IPS-18a (cell line): ENCODE measurements at regions not wholly inside any gene's neighbourhood (a gene's known extent, or its start where the extent isn't known, plus 50 kb on each side); places are given as distances from the start of the nearest gene placed in this dataset.
"Not testable (repeated sequence)": the region's sequence is repeated elsewhere in the genome, so short reads cannot be mapped to it uniquely, and the experiment has no call there.

ENCODE experiments used
- H3K27ac ChIP-seq: one replicate; pipeline ENCODE4 v1.5.1; 2013; ENCODE audit warnings: low read length
- H3K27me3 ChIP-seq: one replicate; pipeline ENCODE4 v1.6.1; 2013; ENCODE audit warnings: mild to moderate bottlenecking, low read length; ENCODE audit not compliant: control insufficient read depth, insufficient read depth
- H3K36me3 ChIP-seq: one replicate; pipeline ENCODE4 v1.6.1; 2013; ENCODE audit warnings: low read depth, low read length; ENCODE audit not compliant: control insufficient read depth
- H3K4me1 ChIP-seq: one replicate; pipeline ENCODE4 v1.6.1; 2013; ENCODE audit warnings: low read depth, low read length; ENCODE audit not compliant: control insufficient read depth
- H3K4me3 ChIP-seq: one replicate; pipeline ENCODE4 v1.5.1; 2013; ENCODE audit warnings: low read length
- H3K9ac ChIP-seq: one replicate; pipeline ENCODE4 v1.6.1; 2013; ENCODE audit warnings: mild to moderate bottlenecking, low read length, moderate library complexity
- H3K9me3 ChIP-seq: one replicate; pipeline ENCODE4 v1.6.1; 2013; ENCODE audit warnings: low read depth, low read length; ENCODE audit not compliant: control insufficient read depth

DNA sequence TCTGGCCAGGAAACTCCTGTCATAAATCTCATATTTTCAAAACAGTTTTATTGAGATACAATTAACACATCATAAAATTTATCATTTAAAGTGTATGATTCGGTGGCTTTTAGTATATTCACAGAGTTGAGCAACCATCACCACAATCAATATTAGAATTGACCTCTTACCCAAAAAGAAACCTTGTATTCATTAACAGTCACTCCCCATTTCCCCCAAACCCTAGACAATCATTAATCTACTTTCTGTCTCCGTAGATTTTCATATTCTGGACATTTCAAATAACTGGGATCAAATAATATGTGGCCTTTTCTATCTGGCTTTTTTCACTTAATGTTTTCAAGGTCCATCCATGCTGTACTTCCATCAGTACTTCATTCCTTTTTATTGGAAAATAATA, 145.7 kb upstream of the RORA start:
- Histone ChIP-seq H3K9ac (no peak overlapping the region), H3K9me3 (no peaks in the 10 kb centered on the region), H3K4me3 (no peak overlapping the region), H3K27me3 (no peaks in the 10 kb centered on the region), H3K36me3 (no peaks in the 10 kb centered on the region), H3K4me1 (peaks cover 7% of the 10 kb centered on the region), H3K27ac (no peak overlapping the region)

GRCh38 chr15:61367953-61368352, 138.9 kb upstream of the RORA start:
- Histone ChIP-seq H3K36me3 (no peaks in the 10 kb centered on the region), H3K27ac (no peak overlapping the region), H3K4me1 (peaks cover 7% of the 10 kb centered on the region), H3K9me3 (no peaks in the 10 kb centered on the region), H3K4me3 (no peak overlapping the region), H3K9ac (no peak overlapping the region), H3K27me3 (no peaks in the 10 kb centered on the region)

GRCh38 chr15:61364871-61365270, 135.8 kb upstream of the RORA start:
- Histone ChIP-seq H3K9me3 (no peaks in the 10 kb centered on the region), H3K4me3 (peak overlapping the region; percentile 37), H3K9ac (no peak overlapping the region), H3K36me3 (no peaks in the 10 kb centered on the region), H3K4me1 (peaks cover 7% of the 10 kb centered on the region), H3K27me3 (no peaks in the 10 kb centered on the region), H3K27ac (no peak overlapping the region)

- H3K27me3 ChIP-seq, H3K9me3 ChIP-seq, H3K4me3 ChIP-seq, H3K27ac ChIP-seq, H3K4me1 ChIP-seq, H3K9ac ChIP-seq, H3K36me3 ChIP-seq: not testable (repeated sequence)
These were observed 133.8 kb upstream of the RORA start for GRCh38 chr15:61362912-61363311.

DNA sequence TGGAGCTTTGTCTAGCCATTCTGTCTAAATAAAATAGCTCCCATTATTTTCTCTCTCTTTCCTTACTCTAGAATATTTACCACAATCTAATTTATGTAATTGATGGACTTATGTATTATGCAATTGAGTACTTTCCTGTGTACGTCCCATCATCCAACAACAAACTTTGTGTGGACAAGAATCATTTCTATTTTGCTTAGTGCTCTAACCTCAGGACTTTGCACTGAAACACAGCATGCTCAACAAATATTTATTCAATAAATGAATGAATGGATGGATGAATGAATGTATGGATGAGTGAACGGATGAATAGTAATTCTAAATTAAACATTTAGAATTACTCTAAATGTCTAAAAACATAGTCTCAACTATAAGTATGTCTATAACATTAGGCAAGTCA, 115.2 kb upstream of the RORA start:
- Histone ChIP-seq H3K9me3 (no peaks in the 10 kb centered on the region), H3K27ac (no peak overlapping the region), H3K36me3 (no peaks in the 10 kb centered on the region), H3K9ac (no peak overlapping the region), H3K4me1 (no peaks in the 10 kb centered on the region), H3K4me3 (no peak overlapping the region), H3K27me3 (no peaks in the 10 kb centered on the region)

DNA sequence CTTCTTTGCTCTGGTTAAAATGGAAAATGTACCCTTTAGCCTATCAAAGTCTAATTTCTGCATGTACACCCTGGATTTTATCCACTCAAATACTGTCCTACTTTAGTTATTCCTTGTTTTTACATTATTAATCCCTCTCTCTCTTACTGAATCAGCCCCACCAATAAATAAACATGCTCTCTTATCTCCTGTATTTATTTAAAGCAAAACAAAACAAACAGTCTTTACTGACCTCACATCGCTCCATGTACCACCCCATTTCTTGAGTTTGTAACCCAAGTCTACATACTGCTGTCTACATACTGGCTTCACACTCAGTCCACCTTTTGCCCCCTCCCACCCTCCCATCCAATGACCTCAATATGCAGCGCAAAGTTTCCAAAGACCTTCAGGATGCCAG, 113.3 kb upstream of the RORA start:
- no peaks in the 10 kb centered on the region for H3K9me3 ChIP-seq

GRCh38 chr15:61339516-61339915, 110.4 kb upstream of the RORA start:
- H3K4me3 ChIP-seq = no peak overlapping the region
- no peak overlapping the region for H3K9ac ChIP-seq
- no peaks in the 10 kb centered on the region for H3K36me3 ChIP-seq
- H3K4me1 ChIP-seq = no peaks in the 10 kb centered on the region
- H3K27me3 ChIP-seq = no peaks in the 10 kb centered on the region
- H3K9me3 ChIP-seq = no peaks in the 10 kb centered on the region
- H3K27ac ChIP-seq = no peak overlapping the region

More for the DNA sequence above, 113.3 kb upstream of the RORA start:
- Histone ChIP-seq H3K4me1 (no peaks in the 10 kb centered on the region), H3K27me3 (no peaks in the 10 kb centered on the region), H3K27ac (no peak overlapping the region), H3K36me3 (no peaks in the 10 kb centered on the region), H3K9ac (no peak overlapping the region), H3K4me3 (no peak overlapping the region)

DNA sequence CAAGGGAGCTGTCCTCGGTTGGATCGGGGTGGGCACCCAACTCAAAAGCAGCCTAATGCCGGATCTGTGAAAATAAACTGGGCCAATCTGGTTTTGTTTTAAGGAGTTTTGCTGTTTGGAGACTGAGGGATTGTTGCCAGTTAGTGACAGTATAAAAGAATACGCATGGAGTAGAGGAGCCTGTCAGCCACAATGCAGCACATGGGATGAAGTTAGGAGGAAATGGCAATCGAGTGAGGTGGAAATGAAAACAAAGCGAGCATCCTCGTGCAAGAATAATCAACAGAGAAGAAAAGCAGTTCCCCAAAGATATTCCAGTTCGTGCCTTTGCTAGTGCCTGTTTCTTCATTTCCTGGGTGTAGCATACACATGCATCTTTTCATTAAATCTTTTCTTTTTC, 108.4 kb upstream of the RORA start:
- Histone ChIP-seq H3K9me3 (no peaks in the 10 kb centered on the region), H3K4me3 (no peak overlapping the region), H3K9ac (no peak overlapping the region), H3K36me3 (no peaks in the 10 kb centered on the region), H3K4me1 (no peaks in the 10 kb centered on the region), H3K27me3 (no peaks in the 10 kb centered on the region), H3K27ac (no peak overlapping the region)

DNA sequence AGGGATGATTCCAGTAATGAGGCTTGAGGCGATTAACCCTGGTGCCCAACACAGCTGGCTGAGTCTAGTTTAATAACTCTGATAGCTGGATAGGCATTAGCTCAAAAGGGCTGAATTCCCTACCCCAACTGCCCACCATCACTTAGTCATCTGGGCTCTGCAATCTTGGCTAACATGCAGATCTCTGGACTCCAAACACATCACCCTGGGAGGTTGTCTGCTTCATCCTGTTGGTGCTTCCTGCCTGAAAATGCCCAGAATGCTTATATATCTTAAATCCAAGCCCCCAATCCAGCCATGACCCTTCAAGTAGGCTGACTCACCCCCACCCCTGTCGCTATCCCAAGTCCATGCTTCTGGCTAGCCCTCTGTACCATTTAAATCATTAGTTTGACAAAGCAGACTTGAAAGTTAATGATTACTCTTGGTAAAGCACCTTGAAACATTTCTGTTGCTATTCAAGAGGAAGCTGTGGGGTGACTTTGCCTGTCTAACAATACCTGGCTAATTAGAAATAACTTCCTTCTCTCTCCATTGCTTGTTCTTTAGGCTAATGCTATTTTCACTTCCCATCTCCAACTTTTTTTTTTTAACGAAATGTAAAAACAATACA, 107.0 kb upstream of the RORA start:
- Histone ChIP-seq H3K27ac (no peak overlapping the region), H3K4me3 (no peak overlapping the region), H3K9ac (no peak overlapping the region), H3K36me3 (no peaks in the 10 kb centered on the region), H3K9me3 (no peaks in the 10 kb centered on the region), H3K4me1 (no peaks in the 10 kb centered on the region), H3K27me3 (no peaks in the 10 kb centered on the region)

DNA sequence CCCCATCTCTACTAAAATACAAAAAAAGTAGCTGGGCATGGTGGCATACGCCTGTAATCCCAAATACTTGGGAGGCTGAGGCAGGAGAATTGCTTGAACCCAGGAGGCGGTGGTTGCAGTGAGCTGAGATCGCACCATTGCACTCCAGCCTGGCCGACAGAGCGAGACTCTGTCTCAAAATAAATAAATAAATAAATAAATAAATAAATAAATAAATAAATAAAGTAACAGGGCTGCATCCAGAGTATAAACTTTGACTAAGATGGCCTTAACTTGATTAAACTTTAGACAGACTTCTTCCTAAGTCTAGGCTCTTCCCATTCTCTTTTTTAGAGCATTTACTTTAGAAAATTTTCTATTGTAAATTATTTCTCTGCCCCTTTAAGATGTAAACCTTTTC, 105.6 kb upstream of the RORA start:
- not testable (repeated sequence) for H3K4me1 ChIP-seq, H3K36me3 ChIP-seq, H3K27me3 ChIP-seq, H3K9me3 ChIP-seq, H3K27ac ChIP-seq, H3K9ac ChIP-seq, H3K4me3 ChIP-seq

- H3K9me3 ChIP-seq = no peaks in the 10 kb centered on the region
- no peak overlapping the region for H3K4me3 ChIP-seq
- H3K27me3 ChIP-seq = no peaks in the 10 kb centered on the region
- no peak overlapping the region for H3K27ac ChIP-seq
- H3K36me3 ChIP-seq = no peaks in the 10 kb centered on the region
- no peaks in the 10 kb centered on the region for H3K4me1 ChIP-seq
- H3K9ac ChIP-seq = no peak overlapping the region
These were observed 101.9 kb upstream of the RORA start for GRCh38 chr15:61331019-61331418.

GRCh38 chr15:61327019-61327631, 98.0 kb upstream of the RORA start:
- no peak overlapping the region for H3K27ac ChIP-seq
- no peak overlapping the region for H3K4me3 ChIP-seq
- no peaks in the 10 kb centered on the region for H3K9me3 ChIP-seq
- no peaks in the 10 kb centered on the region for H3K4me1 ChIP-seq
- H3K27me3 ChIP-seq = no peaks in the 10 kb centered on the region
- no peak overlapping the region for H3K9ac ChIP-seq
- no peaks in the 10 kb centered on the region for H3K36me3 ChIP-seq
